ENCODE measurements at regions not wholly inside any gene's neighbourhood (a gene's known extent, or its start where the extent isn't known, plus 50 kb on each side); places are given as distances from the start of the nearest gene placed in this dataset.
A peak's percentile ranks its signal among the peaks of the same experiment; 100 is the strongest.

DNA sequence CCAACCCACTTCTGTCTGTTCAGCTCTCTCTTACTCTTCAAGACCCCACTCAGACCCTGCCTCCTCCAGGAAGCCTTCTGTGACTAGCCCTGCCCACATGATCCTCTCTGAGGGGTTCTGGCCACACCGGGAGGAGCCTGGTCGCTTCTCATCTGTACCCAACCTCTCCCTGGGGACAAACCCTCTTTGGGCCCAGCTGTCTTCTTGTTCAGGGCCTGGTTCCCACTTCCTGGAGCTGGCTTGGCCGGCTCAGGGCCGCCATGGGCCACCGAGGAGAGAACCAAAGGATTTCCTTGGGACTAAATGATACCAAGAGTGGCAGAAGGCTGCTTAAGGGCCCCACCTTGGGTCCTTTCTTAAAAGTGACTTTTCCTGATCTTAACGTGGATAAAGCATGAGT, 124.7 kb upstream of the ZBTB40 start (continued):
- TF ChIP-seq ZNF7 (CRISPR knock-in tag; IDR thresholded peaks at IDR 0.05), result no peak
- TF ChIP-seq, protein P1, sequence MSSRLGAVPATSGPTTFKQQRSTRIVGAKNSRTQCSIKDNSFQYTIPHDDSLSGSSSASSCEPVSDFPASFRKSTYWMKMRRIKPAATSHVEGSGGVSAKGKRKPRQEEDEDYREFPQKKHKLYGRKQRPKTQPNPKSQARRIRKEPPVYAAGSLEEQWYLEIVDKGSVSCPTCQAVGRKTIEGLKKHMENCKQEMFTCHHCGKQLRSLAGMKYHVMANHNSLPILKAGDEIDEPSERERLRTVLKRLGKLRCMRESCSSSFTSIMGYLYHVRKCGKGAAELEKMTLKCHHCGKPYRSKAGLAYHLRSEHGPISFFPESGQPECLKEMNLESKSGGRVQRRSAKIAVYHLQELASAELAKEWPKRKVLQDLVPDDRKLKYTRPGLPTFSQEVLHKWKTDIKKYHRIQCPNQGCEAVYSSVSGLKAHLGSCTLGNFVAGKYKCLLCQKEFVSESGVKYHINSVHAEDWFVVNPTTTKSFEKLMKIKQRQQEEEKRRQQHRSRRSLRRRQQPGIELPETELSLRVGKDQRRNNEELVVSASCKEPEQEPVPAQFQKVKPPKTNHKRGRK (CRISPR knock-in tag; IDR thresholded peaks at IDR 0.05), result no peak
- no peak for TF ChIP-seq ZNF329 (CRISPR knock-in tag; IDR thresholded peaks at IDR 0.05; ENCODE audit: low read depth)
- TF ChIP-seq ZNF12 (CRISPR knock-in tag; IDR thresholded peaks at IDR 0.05), result no peak

DNA sequence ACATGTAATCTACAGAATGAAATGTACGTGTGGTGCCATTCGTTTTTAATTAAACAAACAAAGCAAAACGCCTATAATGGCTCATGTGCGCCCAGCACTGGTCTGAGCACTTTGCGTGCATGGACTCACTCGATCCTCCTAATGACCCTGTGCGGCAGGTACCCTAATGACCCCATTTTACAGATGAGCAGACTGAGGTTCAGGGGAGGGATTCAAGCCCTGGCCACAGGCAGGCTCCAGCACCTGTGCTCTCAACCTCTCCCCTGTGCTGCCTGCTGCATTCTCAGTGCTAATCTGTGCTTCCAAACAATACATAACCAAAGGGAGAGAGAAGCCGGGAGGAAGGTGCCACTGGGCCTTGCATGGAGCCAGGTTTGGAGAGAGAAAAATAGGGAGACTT, 124.2 kb upstream of the ZBTB40 start:
- no peak overlapping the region for H3K27ac ChIP-seq (ENCODE audit: extremely low read length, insufficient read depth, low read length)
- H3K4me3 ChIP-seq (replicated peaks in 1 of 3; ENCODE audit: insufficient read depth in 1 of 3, low read depth in 2 of 3, low read length in 3 of 3), result no peak overlapping the region
- CTCF ChIA-PET (ENCODE audit: low intra/inter-chr PET ratio, low total read pairs), result no interaction called here
- FAIRE-seq, result no peak
- ATAC-seq, result no peak
- no peaks in the 10 kb centered on the region for H3K4me1 ChIP-seq (ENCODE audit: insufficient read depth, low read length)
- in situ Hi-C loops (cut with HindIII; ENCODE audit: extremely low pct_ligation_motif_present, low pct_unique_long_range_greater_than_20kb), result no loop called here
- no peaks in the 10 kb centered on the region for H3K36me3 ChIP-seq (replicated peaks in 1 of 2; ENCODE audit: control insufficient read depth in 1 of 2, insufficient read depth in 2 of 2, low read length in 2 of 2)
- H3K9me3 ChIP-seq (ENCODE audit: low read length), result no peaks in the 10 kb centered on the region
- intact Hi-C loops (cut with micrococcal nuclease; ENCODE audit: unreplicated experiment), result no loop called here
- no peak overlapping the region for H3K4me2 ChIP-seq (ENCODE audit: low read depth, low read length)
- H3K9ac ChIP-seq (ENCODE audit: insufficient read depth, low read depth, low read length), result no peak overlapping the region
- no TSS peak for BruUV-seq (replicated peaks)
- no peak for DNase-seq (ENCODE audit: low spot score)
- no peaks in the 10 kb centered on the region; the same call in 1 of the 2 replicates for H4K20me1 ChIP-seq (ENCODE audit: insufficient read depth, low read length)
- H3K79me2 ChIP-seq (ENCODE audit: insufficient read depth, low read length), result no peaks in the 10 kb centered on the region
- POLR2A ChIA-PET, result no interaction called here
- WGBS (ENCODE audit: low lambda C conversion rate), result 40% methylated on average over 7 of the region's 8 CpGs
- no peak for TF ChIP-seq TCF12 (IDR thresholded peaks at IDR 0.05)
- TF ChIP-seq TCF12 (CRISPR knock-in tag; IDR thresholded peaks at IDR 0.05), result no peak
- peak; percentile 80 for TF ChIP-seq ZNF629 (CRISPR knock-in tag; conservative IDR thresholded peaks at IDR 0.05)
- no peak for TF ChIP-seq POLR2A (IDR thresholded peaks at IDR 0.05; ENCODE audit: insufficient read depth in 1 of 2, low read depth in 2 of 2, low read length in 2 of 2)
- H3K27me3 ChIP-seq (ENCODE audit: control insufficient read depth in 1 of 2, insufficient read depth in 2 of 2, low read length in 2 of 2), result peaks cover 1 to 74% of the 10 kb centered on the region in 2 experiments; a peak in 4 of 5 replicates
- H2AFZ ChIP-seq (ENCODE audit: low read length), result no peak overlapping the region

Data from HepG2 (cell line).